ENCODE measurements at regions not wholly inside any gene's neighbourhood (a gene's known extent, or its start where the extent isn't known, plus 50 kb on each side); places are given as distances from the start of the nearest gene placed in this dataset.

GRCh38 chr3:40593351-40593750 lies 68.6 kb downstream of the ZNF621 start:
- in situ Hi-C loops (cut with HindIII; ENCODE audit: low pct_unique_long_range_greater_than_20kb, low sequenced_read_pairs), result loop anchor here (25.0 kb wide), 1 partner anchor 644 kb away; no protein-coding TSS in a partner anchor
- no peak for DNase-seq (ENCODE audit: low read depth, low spot score)

GRCh38 chr3:40597441-40597840 lies 72.7 kb downstream of the ZNF621 start:
- DNase-seq (ENCODE audit: low read depth, low spot score), result no peak

GRCh38 chr3:40598338-40598737 lies 73.6 kb downstream of the ZNF621 start:
- DNase-seq (ENCODE audit: low read depth, low spot score), result no peak
- in situ Hi-C loops (cut with HindIII; ENCODE audit: low pct_unique_long_range_greater_than_20kb, low sequenced_read_pairs), result loop anchor here (25.0 kb wide), 1 partner anchor 639 kb away; no protein-coding TSS in a partner anchor

More at GRCh38 chr3:40597441-40597840, 72.7 kb downstream of the ZNF621 start:
- in situ Hi-C loops (cut with HindIII; ENCODE audit: low pct_unique_long_range_greater_than_20kb, low sequenced_read_pairs), result loop anchor here (25.0 kb wide), 1 partner anchor 640 kb away; no protein-coding TSS in a partner anchor

- in situ Hi-C loops (cut with HindIII; ENCODE audit: low pct_unique_long_range_greater_than_20kb, low sequenced_read_pairs), result loop anchor here (25.0 kb wide), 1 partner anchor 638 kb away; no protein-coding TSS in a partner anchor
- no peak for DNase-seq (ENCODE audit: low read depth, low spot score)
These were observed 74.2 kb downstream of the ZNF621 start for GRCh38 chr3:40598962-40599361.

- no peak for DNase-seq (ENCODE audit: low read depth, low spot score)
- in situ Hi-C loops (cut with HindIII; ENCODE audit: low pct_unique_long_range_greater_than_20kb, low sequenced_read_pairs), result no loop called here
These were observed 78.1 kb downstream of the ZNF621 start for GRCh38 chr3:40602778-40603385.

GRCh38 chr3:40605960-40606359 lies 81.2 kb downstream of the ZNF621 start:
- in situ Hi-C loops (cut with HindIII; ENCODE audit: low pct_unique_long_range_greater_than_20kb, low sequenced_read_pairs), result no loop called here

GRCh38 chr3:40608091-40608490 lies 83.3 kb downstream of the ZNF621 start:
- no peak for DNase-seq (ENCODE audit: low read depth, low spot score)
- in situ Hi-C loops (cut with HindIII; ENCODE audit: low pct_unique_long_range_greater_than_20kb, low sequenced_read_pairs), result no loop called here

More at GRCh38 chr3:40605960-40606359, 81.2 kb downstream of the ZNF621 start:
- no peak for DNase-seq (ENCODE audit: low read depth, low spot score)

- no peak for DNase-seq (ENCODE audit: low read depth, low spot score)
- in situ Hi-C loops (cut with HindIII; ENCODE audit: low pct_unique_long_range_greater_than_20kb, low sequenced_read_pairs), result no loop called here
These were observed 88.5 kb downstream of the ZNF621 start for GRCh38 chr3:40613306-40613705.

GRCh38 chr3:40615110-40615915 lies 90.6 kb downstream of the ZNF621 start:
- DNase-seq (ENCODE audit: low read depth, low spot score), result no peak
- in situ Hi-C loops (cut with HindIII; ENCODE audit: low pct_unique_long_range_greater_than_20kb, low sequenced_read_pairs), result no loop called here

- no peak for DNase-seq (ENCODE audit: low read depth, low spot score)
- in situ Hi-C loops (cut with HindIII; ENCODE audit: low pct_unique_long_range_greater_than_20kb, low sequenced_read_pairs), result no loop called here
These were observed 91.4 kb downstream of the ZNF621 start for GRCh38 chr3:40615918-40616819.

GRCh38 chr3:40617084-40617483 lies 92.3 kb downstream of the ZNF621 start:
- in situ Hi-C loops (cut with HindIII; ENCODE audit: low pct_unique_long_range_greater_than_20kb, low sequenced_read_pairs), result no loop called here
- DNase-seq (ENCODE audit: low read depth, low spot score), result no peak

- DNase-seq (ENCODE audit: low read depth, low spot score), result no peak
- in situ Hi-C loops (cut with HindIII; ENCODE audit: low pct_unique_long_range_greater_than_20kb, low sequenced_read_pairs), result no loop called here
These were observed 93.4 kb downstream of the ZNF621 start for GRCh38 chr3:40618158-40618557.

GRCh38 chr3:40620151-40620550 lies 95.4 kb downstream of the ZNF621 start:
- DNase-seq (ENCODE audit: low read depth, low spot score), result no peak
- in situ Hi-C loops (cut with HindIII; ENCODE audit: low pct_unique_long_range_greater_than_20kb, low sequenced_read_pairs), result no loop called here

GRCh38 chr3:40621252-40621651 lies 96.5 kb downstream of the ZNF621 start:
- in situ Hi-C loops (cut with HindIII; ENCODE audit: low pct_unique_long_range_greater_than_20kb, low sequenced_read_pairs), result no loop called here

GRCh38 chr3:40623567-40623966 lies 98.8 kb downstream of the ZNF621 start:
- DNase-seq (ENCODE audit: low read depth, low spot score), result no peak
- in situ Hi-C loops (cut with HindIII; ENCODE audit: low pct_unique_long_range_greater_than_20kb, low sequenced_read_pairs), result no loop called here

More at GRCh38 chr3:40621252-40621651, 96.5 kb downstream of the ZNF621 start:
- DNase-seq (ENCODE audit: low read depth, low spot score), result no peak

- no peak for DNase-seq (ENCODE audit: low read depth, low spot score)
- in situ Hi-C loops (cut with HindIII; ENCODE audit: low pct_unique_long_range_greater_than_20kb, low sequenced_read_pairs), result no loop called here
These were observed 99.5 kb downstream of the ZNF621 start for GRCh38 chr3:40624189-40624769.

- in situ Hi-C loops (cut with HindIII; ENCODE audit: low pct_unique_long_range_greater_than_20kb, low sequenced_read_pairs), result no loop called here
These were observed 102.3 kb downstream of the ZNF621 start for GRCh38 chr3:40627095-40627494.

More at GRCh38 chr3:40627095-40627494, 102.3 kb downstream of the ZNF621 start:
- DNase-seq (ENCODE audit: low read depth, low spot score), result no peak
